SIG-M5 (cell line): ENCODE measurements at regions not wholly inside any gene's neighbourhood (a gene's known extent, or its start where the extent isn't known, plus 50 kb on each side); places are given as distances from the start of the nearest gene placed in this dataset.

Experiments
- DNase-seq: peaks from one replicate; lab custom pipeline; 2025; lab: John Stamatoyannopoulos, UW

- no peak for DNase-seq
These were observed 595.1 kb downstream of the TUSC7 start for GRCh38 chr3:117304681-117305080.

GRCh38 chr3:117305681-117306080 is 596.1 kb downstream of the TUSC7 start:
- no peak for DNase-seq

DNA sequence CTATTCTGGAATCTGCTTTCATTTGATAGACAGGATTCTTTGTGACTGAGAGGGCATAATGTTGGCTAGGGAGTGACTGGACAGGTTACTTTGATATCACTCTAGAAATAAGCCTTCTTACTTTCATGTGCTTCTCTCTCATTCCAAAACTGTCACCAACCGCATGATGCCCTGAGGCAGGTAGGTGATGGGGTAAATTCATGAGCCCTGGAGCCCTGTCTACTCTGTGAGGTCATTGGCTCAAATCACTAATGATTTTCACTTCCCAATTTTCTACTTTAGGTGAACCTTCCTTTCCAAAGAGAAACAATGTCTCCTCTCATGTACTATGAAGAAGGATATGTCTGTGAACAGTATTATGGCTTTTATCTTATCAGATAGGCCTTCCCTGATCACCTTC is 596.7 kb downstream of the TUSC7 start:
- DNase-seq, result no peak

DNA sequence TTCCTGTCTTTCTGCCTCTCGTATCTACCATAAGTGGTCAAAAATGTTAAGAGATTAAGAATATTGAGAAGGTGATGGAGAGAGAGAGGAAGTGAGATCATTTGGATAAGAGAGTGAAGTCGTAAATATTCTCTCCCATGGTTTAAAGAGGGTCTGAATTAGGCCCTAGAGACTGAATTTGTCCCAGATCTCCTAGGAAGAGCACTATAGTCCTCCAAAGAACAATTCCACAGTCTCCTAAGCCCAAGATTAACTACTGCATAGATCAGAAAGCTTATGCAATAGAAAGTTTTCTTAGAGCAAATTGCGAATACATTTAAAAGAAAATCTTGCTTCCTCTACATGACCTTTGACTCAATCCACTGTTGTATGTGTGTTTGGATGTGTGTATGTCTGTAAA is 598.8 kb downstream of the TUSC7 start:
- DNase-seq, result no peak

- DNase-seq, result no peak
These were observed 599.2 kb downstream of the TUSC7 start for GRCh38 chr3:117308756-117309155.

- no peak for DNase-seq
These were observed 601.0 kb downstream of the TUSC7 start for GRCh38 chr3:117310536-117310935.

- no peak for DNase-seq
These were observed 605.0 kb downstream of the TUSC7 start for GRCh38 chr3:117314441-117315150.

DNA sequence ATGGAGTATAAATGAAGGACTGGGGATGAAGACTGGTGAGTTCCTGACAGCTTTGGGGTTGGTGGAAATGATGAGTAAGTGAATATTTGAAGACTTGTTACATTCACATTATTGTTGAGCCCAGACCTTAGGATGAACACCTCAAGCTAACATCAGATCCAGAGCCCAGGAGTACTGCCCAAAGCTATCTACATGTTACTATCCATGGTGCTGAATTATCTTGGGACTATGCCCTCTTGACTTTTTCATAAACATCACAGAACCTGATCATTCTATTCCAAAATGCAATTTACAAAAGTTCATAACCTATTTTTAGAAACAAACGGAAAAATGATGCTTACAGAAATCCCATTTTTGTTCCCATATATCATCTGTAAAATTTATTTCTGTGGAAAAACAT is 613.3 kb downstream of the TUSC7 start:
- DNase-seq, result no peak

DNA sequence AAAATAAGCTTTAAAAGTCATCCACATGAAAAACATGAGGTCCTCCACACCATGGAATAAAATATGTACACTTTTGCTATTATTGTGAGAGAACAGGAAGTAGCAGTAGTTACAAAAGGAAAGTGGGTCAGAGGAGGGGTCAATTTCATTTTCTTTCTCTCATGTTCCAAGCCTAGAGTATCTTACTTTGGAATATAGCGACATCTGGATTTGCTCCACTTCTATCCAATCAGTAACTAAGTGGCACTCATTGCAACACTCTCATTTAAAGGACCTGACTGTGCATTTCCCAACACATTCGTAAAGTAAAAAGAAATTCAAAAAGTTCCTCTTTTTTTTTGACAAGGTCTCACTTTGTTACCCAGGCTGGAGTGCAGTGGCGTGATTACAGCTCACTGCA is 637.3 kb downstream of the TUSC7 start:
- no peak for DNase-seq

DNA sequence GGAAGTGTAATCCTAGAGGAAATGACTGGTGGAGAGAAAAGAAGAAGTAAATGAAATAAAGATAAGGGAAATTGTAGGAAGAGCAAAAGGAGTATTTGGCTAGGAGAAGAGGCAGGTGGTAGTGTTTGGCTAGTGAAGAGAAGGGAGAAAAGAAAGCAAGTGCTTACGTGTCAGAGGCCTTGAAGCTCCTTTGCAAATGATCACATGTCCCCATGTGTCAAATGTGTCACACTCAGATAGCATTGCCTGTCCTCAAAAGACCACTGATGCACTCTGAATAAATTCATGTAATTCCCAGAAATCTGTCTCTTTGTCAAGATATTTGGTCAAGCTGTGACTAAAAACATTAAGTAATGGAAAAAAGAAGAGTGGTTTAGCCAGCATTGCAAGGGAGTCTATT is 639.3 kb downstream of the TUSC7 start:
- no peak for DNase-seq

DNA sequence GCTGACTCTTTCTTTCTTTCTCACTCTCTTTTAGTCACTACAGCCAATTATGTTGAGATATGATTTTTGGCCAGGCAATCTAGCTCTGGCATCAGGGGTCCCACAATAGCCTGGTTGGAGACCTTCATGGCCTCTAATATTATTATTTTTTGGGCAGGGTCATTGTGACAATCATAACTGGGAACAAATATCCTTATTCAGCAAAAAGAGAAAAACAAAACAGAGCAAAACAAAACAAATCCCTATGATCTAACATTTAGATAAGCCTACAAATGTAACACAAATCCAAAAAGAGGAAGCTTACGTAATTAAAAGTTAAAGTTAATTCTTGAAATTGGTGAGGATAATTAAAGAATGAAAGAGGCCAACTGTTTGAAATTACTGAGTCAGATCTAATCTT is 640.0 kb downstream of the TUSC7 start:
- no peak for DNase-seq

GRCh38 chr3:117350371-117350770 is 640.8 kb downstream of the TUSC7 start:
- no peak for DNase-seq

- DNase-seq, result no peak
These were observed 646.0 kb downstream of the TUSC7 start for GRCh38 chr3:117355566-117355965.

- DNase-seq, result no peak
These were observed 646.6 kb downstream of the TUSC7 start for GRCh38 chr3:117356091-117356705.

DNA sequence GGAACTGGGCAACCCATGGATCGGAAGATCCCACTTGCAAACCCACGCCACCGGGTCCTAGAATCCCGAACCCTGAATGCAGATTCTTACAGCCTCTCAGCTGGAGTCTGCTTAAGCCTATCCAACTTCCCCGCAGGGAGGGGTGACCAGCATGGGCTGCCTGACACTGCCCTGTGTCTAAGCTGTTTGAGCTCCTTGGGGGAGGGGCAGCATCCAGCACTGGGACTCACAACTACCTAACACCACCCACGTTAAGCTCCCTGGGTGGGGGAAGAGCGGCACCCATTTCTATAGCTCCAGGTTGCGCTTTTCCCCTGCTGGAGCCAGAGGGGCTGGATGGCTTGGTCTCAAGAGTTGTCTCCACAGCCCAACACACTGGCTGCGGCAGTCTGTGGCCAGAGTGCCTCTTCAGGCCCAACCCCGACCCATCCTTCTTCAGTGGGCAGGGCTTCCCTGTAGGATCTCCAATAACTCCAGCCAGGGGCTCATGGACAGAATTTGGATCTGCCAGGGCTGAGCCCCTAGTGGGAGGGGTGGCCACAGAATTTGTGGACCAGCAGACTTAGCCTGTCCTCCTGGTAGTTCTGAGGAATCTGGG is 649.2 kb downstream of the TUSC7 start:
- DNase-seq, result no peak

GRCh38 chr3:117366574-117366973 is 657.0 kb downstream of the TUSC7 start:
- no peak for DNase-seq

DNA sequence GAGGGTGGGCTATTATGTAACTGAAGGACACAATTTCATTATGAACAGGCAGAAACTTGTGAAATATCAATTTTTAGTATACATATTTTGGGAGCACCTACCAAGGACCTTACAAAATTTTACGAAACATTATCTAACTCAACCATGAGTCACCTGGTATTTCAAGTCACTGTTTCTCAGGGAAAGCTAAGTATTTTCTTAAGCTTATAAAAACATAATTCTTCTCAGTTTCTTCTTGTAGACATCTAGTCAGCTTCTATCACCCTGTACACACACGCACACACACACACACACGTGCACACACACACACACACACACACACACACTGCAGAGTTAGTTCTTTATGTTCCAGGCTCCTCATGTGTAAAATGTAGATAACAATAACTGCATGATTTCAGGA is 658.3 kb downstream of the TUSC7 start:
- no peak for DNase-seq

DNA sequence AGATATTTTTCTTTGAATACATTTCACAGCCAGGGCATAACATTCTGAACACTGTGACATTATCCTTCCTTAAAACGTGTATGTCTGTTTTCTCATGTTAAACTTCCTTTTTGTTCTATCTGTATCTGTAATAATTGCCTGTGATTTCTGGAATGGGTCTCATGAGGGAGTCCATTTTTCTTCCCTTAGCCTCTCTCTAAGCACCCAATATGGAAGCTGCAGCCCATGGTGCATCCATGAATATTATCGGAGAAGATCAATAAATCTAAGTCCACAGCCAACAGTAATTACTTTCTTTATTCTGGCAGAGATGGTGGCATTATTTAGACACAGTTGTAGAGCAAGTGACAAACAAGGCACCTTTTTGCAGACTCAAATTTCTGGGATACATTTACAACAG is 671.1 kb downstream of the TUSC7 start:
- no peak for DNase-seq

- DNase-seq, result no peak
These were observed 683.5 kb downstream of the TUSC7 start for GRCh38 chr3:117393119-117393518.

GRCh38 chr3:117398141-117398899 is 688.7 kb downstream of the TUSC7 start:
- no peak for DNase-seq

- DNase-seq, result no peak
These were observed 689.9 kb downstream of the TUSC7 start for GRCh38 chr3:117399311-117400078.

GRCh38 chr3:117400303-117400702 is 690.7 kb downstream of the TUSC7 start:
- DNase-seq, result no peak
